ENCODE measurements at regions not wholly inside any gene's neighbourhood (a gene's known extent, or its start where the extent isn't known, plus 50 kb on each side); places are given as distances from the start of the nearest gene placed in this dataset.

- Histone ChIP-seq H3K27me3 (ENCODE audit: insufficient read depth, poor library complexity, severe bottlenecking) (no peaks in the 10 kb centered on the region), H3K27ac (replicated peaks) (no peak overlapping the region), H3K4me3 (replicated peaks; ENCODE audit: insufficient read depth, low read length) (no peak overlapping the region)
- TF ChIP-seq POLR2AphosphoS5 (IDR thresholded peaks at IDR 0.05; ENCODE audit: low read depth) (no peak), GABPA (IDR thresholded peaks at IDR 0.05; ENCODE audit: low read depth) (no peak), CTCF (IDR thresholded peaks at IDR 0.05; ENCODE audit: insufficient read depth, low read length) (no peak), REST (IDR thresholded peaks at IDR 0.05; ENCODE audit: insufficient replicate concordance, low read depth) (no peak), SPI1 (IDR thresholded peaks at IDR 0.05; ENCODE audit: borderline replicate concordance, low read depth) (no peak)
- DNase-seq (ENCODE audit: low read depth in 1 of 2, low spot score in 1 of 2), result no peak
Measured at GRCh38 chr11:13883042-13883441, 79.5 kb upstream of the SPON1 start.

GRCh38 chr11:13883589-13883988, 78.9 kb upstream of the SPON1 start:
- Histone ChIP-seq H3K4me3 (replicated peaks; ENCODE audit: insufficient read depth, low read length) (no peak overlapping the region), H3K27me3 (ENCODE audit: insufficient read depth, poor library complexity, severe bottlenecking) (no peaks in the 10 kb centered on the region), H3K27ac (replicated peaks) (no peak overlapping the region)
- no peak for DNase-seq (ENCODE audit: low read depth in 1 of 2, low spot score in 1 of 2)
- TF ChIP-seq SPI1 (IDR thresholded peaks at IDR 0.05; ENCODE audit: borderline replicate concordance, low read depth), result no peak
- TF ChIP-seq CTCF (IDR thresholded peaks at IDR 0.05; ENCODE audit: insufficient read depth, low read length), result no peak
- no peak for TF ChIP-seq GABPA (IDR thresholded peaks at IDR 0.05; ENCODE audit: low read depth)
- no peak for TF ChIP-seq REST (IDR thresholded peaks at IDR 0.05; ENCODE audit: insufficient replicate concordance, low read depth)
- TF ChIP-seq POLR2AphosphoS5 (IDR thresholded peaks at IDR 0.05; ENCODE audit: low read depth), result no peak

- H3K27ac ChIP-seq (replicated peaks), result no peak overlapping the region
- no peak overlapping the region for H3K4me3 ChIP-seq (replicated peaks; ENCODE audit: insufficient read depth, low read length)
- DNase-seq (ENCODE audit: low read depth in 1 of 2, low spot score in 1 of 2), result no peak
- no peak for TF ChIP-seq CTCF (IDR thresholded peaks at IDR 0.05; ENCODE audit: insufficient read depth, low read length)
- no peak for TF ChIP-seq REST (IDR thresholded peaks at IDR 0.05; ENCODE audit: insufficient replicate concordance, low read depth)
- no peak for TF ChIP-seq POLR2AphosphoS5 (IDR thresholded peaks at IDR 0.05; ENCODE audit: low read depth)
- TF ChIP-seq GABPA (IDR thresholded peaks at IDR 0.05; ENCODE audit: low read depth), result no peak
- no peak for TF ChIP-seq SPI1 (IDR thresholded peaks at IDR 0.05; ENCODE audit: borderline replicate concordance, low read depth)
- no peaks in the 10 kb centered on the region for H3K27me3 ChIP-seq (ENCODE audit: insufficient read depth, poor library complexity, severe bottlenecking)
Measured at GRCh38 chr11:13884158-13884799, 78.2 kb upstream of the SPON1 start.
